H9 (cell line): ENCODE measurements at regions not wholly inside any gene's neighbourhood (a gene's known extent, or its start where the extent isn't known, plus 50 kb on each side); places are given as distances from the start of the nearest gene placed in this dataset.

Experiments used
- DNase-seq: peaks from one replicate; pipeline ENCODE4 v3.0.0-alpha.2; 2017
- H2AFZ ChIP-seq: one replicate; pipeline ENCODE4 v1.6.1; 2013; ENCODE audit warnings: mild to moderate bottlenecking, low read length, control low read depth, moderate library complexity
- H2AK5ac ChIP-seq: 2 replicates; pipeline ENCODE4 v1.6.1; 2013; ENCODE audit warnings: low read length, control low read depth, mixed read lengths; ENCODE audit not compliant: insufficient read length
- H2BK120ac ChIP-seq: one replicate; pipeline ENCODE4 v1.6.1; 2013; ENCODE audit warnings: low read depth, mild to moderate bottlenecking, low read length, control low read depth, inconsistent platforms; ENCODE audit not compliant: poor library complexity, severe bottlenecking
- H2BK12ac ChIP-seq: 2 replicates; pipeline ENCODE4 v1.6.1; 2013; ENCODE audit warnings: low read length, control low read depth, mixed read lengths, low read depth; ENCODE audit not compliant: insufficient read length
- H2BK15ac ChIP-seq: 2 replicates; pipeline ENCODE4 v1.6.1; 2013; ENCODE audit warnings: low read depth, low read length, control low read depth
- H2BK20ac ChIP-seq: one replicate; pipeline ENCODE4 v1.6.1; 2013; ENCODE audit warnings: low read depth, mild to moderate bottlenecking, low read length, control low read depth, inconsistent platforms; ENCODE audit not compliant: poor library complexity, severe bottlenecking
- H2BK5ac ChIP-seq: 2 replicates; pipeline ENCODE4 v1.6.1; 2013; ENCODE audit warnings: low read length, control low read depth, mixed read lengths; ENCODE audit not compliant: insufficient read length
- H3K14ac ChIP-seq: 2 replicates; pipeline ENCODE4 v1.6.1; 2013; ENCODE audit warnings: low read length, control low read depth; ENCODE audit not compliant: insufficient read depth
- H3K18ac ChIP-seq: 2 replicates; pipeline ENCODE4 v1.6.1; 2013; ENCODE audit warnings: low read depth, mild to moderate bottlenecking, mixed read lengths, low read length, control low read depth; ENCODE audit not compliant: insufficient read length
- H3K23ac ChIP-seq: 2 replicates; pipeline ENCODE4 v1.6.1; 2013; ENCODE audit warnings: low read length, control low read depth, mixed read lengths, low read depth; ENCODE audit not compliant: insufficient read length
- H3K23me2 ChIP-seq: 2 replicates; pipeline ENCODE4 v1.6.1; 2013; ENCODE audit warnings: low read depth, mild to moderate bottlenecking, mixed read lengths, low read length, control low read depth; ENCODE audit not compliant: insufficient read length, poor library complexity, severe bottlenecking
- H3K27ac ChIP-seq: 2 replicates; pipeline ENCODE4 v1.5.1; 2013; ENCODE audit warnings: low read length, control low read depth, mixed read lengths, low read depth; ENCODE audit not compliant: insufficient read length
- H3K27me3 ChIP-seq: 2 replicates; pipeline ENCODE4 v1.6.1; 2013; ENCODE audit warnings: low read length, control low read depth, inconsistent platforms; ENCODE audit not compliant: insufficient read depth
- H3K4ac ChIP-seq: 2 replicates; pipeline ENCODE4 v1.6.1; 2013; ENCODE audit warnings: low read depth, mild to moderate bottlenecking, control low read depth, inconsistent platforms, low read length, moderate library complexity
- H3K4me1 ChIP-seq: 2 replicates; pipeline ENCODE4 v1.6.1; 2013; ENCODE audit warnings: low read length, control low read depth, inconsistent platforms; ENCODE audit not compliant: insufficient read depth
- H3K4me2 ChIP-seq: 2 replicates; pipeline ENCODE4 v1.6.1; 2013; ENCODE audit warnings: low read length, control low read depth, mixed read lengths; ENCODE audit not compliant: insufficient read length, insufficient read depth
- H3K56ac ChIP-seq: 2 replicates; pipeline ENCODE4 v1.6.1; 2013; ENCODE audit warnings: low read depth, mild to moderate bottlenecking, mixed read lengths, low read length, control low read depth; ENCODE audit not compliant: insufficient read length
- H3K79me1 ChIP-seq: 2 replicates; pipeline ENCODE4 v1.6.1; 2013; ENCODE audit warnings: low read depth, mild to moderate bottlenecking, moderate library complexity, low read length, control low read depth, inconsistent platforms; ENCODE audit not compliant: insufficient read depth, poor library complexity, severe bottlenecking
- H3K79me2 ChIP-seq: 2 replicates; pipeline ENCODE4 v1.6.1; 2013; ENCODE audit warnings: low read length, control low read depth, inconsistent platforms; ENCODE audit not compliant: insufficient read depth
- H3K9ac ChIP-seq: 2 replicates; pipeline ENCODE4 v1.6.1; 2013; ENCODE audit warnings: low read length, control low read depth, mixed read lengths; ENCODE audit not compliant: insufficient read length; ENCODE audit errors: extremely low read depth
- H3K9me3 ChIP-seq: one replicate; pipeline ENCODE4 v1.6.1; 2013; ENCODE audit warnings: low read depth, low read length, inconsistent platforms; ENCODE audit not compliant: control insufficient read depth
- H3T11ph ChIP-seq: one replicate; pipeline ENCODE4 v1.6.1; 2013; ENCODE audit warnings: mild to moderate bottlenecking, low read length, control low read depth, inconsistent platforms
- H4K20me1 ChIP-seq: one replicate; pipeline ENCODE4 v1.6.1; 2013; ENCODE audit not compliant: control insufficient read depth, insufficient read length, insufficient read depth
- H4K5ac ChIP-seq: 2 replicates; pipeline ENCODE4 v1.6.1; 2013; ENCODE audit warnings: low read depth, mild to moderate bottlenecking, mixed read lengths, low read length, control low read depth; ENCODE audit not compliant: insufficient read length
- H4K8ac ChIP-seq: replicated peaks from 2 replicates; pipeline ENCODE4 v1.6.1; 2013; ENCODE audit warnings: low read length, control low read depth, mixed read lengths, low read depth; ENCODE audit not compliant: insufficient read length
- H4K91ac ChIP-seq: 2 replicates; pipeline ENCODE4 v1.6.1; 2013; ENCODE audit warnings: low read depth, mild to moderate bottlenecking, moderate library complexity, mixed read lengths, low read length, control low read depth; ENCODE audit not compliant: insufficient read length
- H3K27ac Mint-ChIP-seq, 3 experiments: 2 replicates in 2 of 3; 3 replicates in 1 of 3; pipeline ENCODE4 v1.8.0; 2020 to 2021; ENCODE audit warnings: mixed read lengths in 3 of 3, mild to moderate bottlenecking in 1 of 3, moderate library complexity in 1 of 3
- H3K27me3 Mint-ChIP-seq: 2 replicates; pipeline ENCODE4 v1.8.0; 2021; ENCODE audit warnings: low read depth, mild to moderate bottlenecking, moderate library complexity, mixed read lengths
- H3K36me3 Mint-ChIP-seq, 3 experiments: 2 replicates in 2 of 3; 3 replicates in 1 of 3; pipeline ENCODE4 v1.8.0; 2020 to 2021; ENCODE audit warnings: low read depth in 3 of 3, mixed read lengths in 3 of 3; ENCODE audit not compliant: insufficient read depth in 1 of 3
- H3K4me1 Mint-ChIP-seq, 2 experiments: 2 replicates each; pipeline ENCODE4 v1.8.0; 2020; ENCODE audit warnings: mixed read lengths in 2 of 2
- H3K4me3 Mint-ChIP-seq, 2 experiments: 2 replicates in 1 of 2; 3 replicates in 1 of 2; pipeline ENCODE4 v1.8.0; 2020 to 2021; ENCODE audit warnings: mild to moderate bottlenecking in 2 of 2, mixed read lengths in 2 of 2, moderate library complexity in 1 of 2
- H3K9me3 Mint-ChIP-seq, 2 experiments: 2 replicates in 1 of 2; 3 replicates in 1 of 2; pipeline ENCODE4 v1.8.0; 2020; ENCODE audit warnings: mild to moderate bottlenecking in 2 of 2, mixed read lengths in 2 of 2, moderate library complexity in 1 of 2
- CTCF ChIP-seq: fragments of 200-600 bp; sonication (generic); conservative IDR thresholded peaks from 3 replicates; pipeline ENCODE4 v1.8.0; 2021; ENCODE audit warnings: antibody characterized with exemption, mild to moderate bottlenecking
- WGBS: extraction: QIAGEN DNeasy Blood & Tissue Kit; methylation state at CpG from one replicate; pipeline ENCODE4 v1.1.7; 2013; ENCODE audit warnings: missing lambda C conversion rate, low lambda C conversion rate, mixed read lengths; ENCODE audit not compliant: insufficient read length; ENCODE audit errors: extremely low coverage; 5-methylcytosine and 5-hydroxymethylcytosine counted together

- no peak overlapping the region for H3K4ac ChIP-seq
- no peaks in the 10 kb centered on the region for H3K36me3 Mint-ChIP-seq
- no peak overlapping the region for H4K5ac ChIP-seq
- no peak overlapping the region for H3K27ac Mint-ChIP-seq
- H3K27ac ChIP-seq = no peak overlapping the region
- no peak overlapping the region for H3K4me2 ChIP-seq
- no peak for TF ChIP-seq CTCF
- no peak overlapping the region for H2BK15ac ChIP-seq
- H3K14ac ChIP-seq = no peak overlapping the region
- no peaks in the 10 kb centered on the region for H3K23me2 ChIP-seq
- no peak overlapping the region for H4K91ac ChIP-seq
- H4K8ac ChIP-seq = no peak overlapping the region
- no peak for DNase-seq
- H3K18ac ChIP-seq = no peak overlapping the region
- no peak overlapping the region for H2BK20ac ChIP-seq
- H3K56ac ChIP-seq = no peak overlapping the region
- peaks cover 9 to 10% of the 10 kb centered on the region in 2 experiments for H3K4me1 Mint-ChIP-seq
- no peaks in the 10 kb centered on the region for H4K20me1 ChIP-seq
- H3K9ac ChIP-seq = no peak overlapping the region
- H3K4me1 ChIP-seq = no peaks in the 10 kb centered on the region
- WGBS = no CpG with 5 or more reads among the region's 1 CpG
- H2BK120ac ChIP-seq = no peak overlapping the region
- H3K79me2 ChIP-seq = no peaks in the 10 kb centered on the region
- no peak overlapping the region for H3K4me3 Mint-ChIP-seq
- H2AK5ac ChIP-seq = no peak overlapping the region
- no peaks in the 10 kb centered on the region for H3K27me3 ChIP-seq
- H2AFZ ChIP-seq = no peak overlapping the region
- H3T11ph ChIP-seq = no peak overlapping the region
- no peak overlapping the region for H2BK12ac ChIP-seq
- no peak overlapping the region for H2BK5ac ChIP-seq
- H3K27me3 Mint-ChIP-seq = no peaks in the 10 kb centered on the region; the same call in 1 of the 2 replicates
- no peak overlapping the region for H3K23ac ChIP-seq
- no peaks in the 10 kb centered on the region for H3K9me3 ChIP-seq
- no peaks in the 10 kb centered on the region for H3K79me1 ChIP-seq
- H3K9me3 Mint-ChIP-seq = no peaks in the 10 kb centered on the region
Measured at GRCh38 chr18:31255953-31256352, 62.0 kb upstream of the DSG1 start.
